ENCODE measurements at regions not wholly inside any gene's neighbourhood (a gene's known extent, or its start where the extent isn't known, plus 50 kb on each side); places are given as distances from the start of the nearest gene placed in this dataset.
"Not testable (repeated sequence)": the region's sequence is repeated elsewhere in the genome, so short reads cannot be mapped to it uniquely, and the experiment has no call there.

- no peaks in the 10 kb centered on the region for H3K36me3 ChIP-seq
- H3K27me3 ChIP-seq = no peaks in the 10 kb centered on the region
- no peaks in the 10 kb centered on the region for H3K9me3 ChIP-seq
- H3K4me3 ChIP-seq = no peak overlapping the region
- no peak overlapping the region for H3K27ac ChIP-seq
- 61 to 71% (median 69%) methylated on average over 2 of the region's 2 CpGs for WGBS, 3 donors
- intact Hi-C loops (cut with DNase I) = no loop called here
- no peak for TF ChIP-seq EP300 (IDR thresholded peaks at IDR 0.05)
- TF ChIP-seq CTCF (IDR thresholded peaks at IDR 0.05) = no peak
- TF ChIP-seq POLR2A (IDR thresholded peaks at IDR 0.05) = no peak
- no peaks in the 10 kb centered on the region for H3K4me1 ChIP-seq (ENCODE audit: insufficient read depth)
- DNase-seq = no peak
Measured at GRCh38 chr10:120205368-120206018, 251.5 kb upstream of the PLPP4 start.

GRCh38 chr10:120208488-120208887, 248.5 kb upstream of the PLPP4 start:
- H3K4me1 ChIP-seq (ENCODE audit: insufficient read depth) = no peaks in the 10 kb centered on the region
- WGBS, 3 donors = 71 to 73% (median 73%) methylated on average over 3 of the region's 3 CpGs
- H3K36me3 ChIP-seq = no peaks in the 10 kb centered on the region
- intact Hi-C loops (cut with DNase I) = no loop called here
- no peak for DNase-seq
- H3K4me3 ChIP-seq = no peak overlapping the region
- no peak overlapping the region for H3K27ac ChIP-seq
- no peaks in the 10 kb centered on the region for H3K27me3 ChIP-seq
- H3K9me3 ChIP-seq = no peaks in the 10 kb centered on the region
- no peak for TF ChIP-seq CTCF (IDR thresholded peaks at IDR 0.05)
- TF ChIP-seq POLR2A (IDR thresholded peaks at IDR 0.05) = no peak
- no peak for TF ChIP-seq EP300 (IDR thresholded peaks at IDR 0.05)

GRCh38 chr10:120209124-120209762, 247.8 kb upstream of the PLPP4 start:
- Histone ChIP-seq H3K27me3 (no peaks in the 10 kb centered on the region), H3K27ac (no peak overlapping the region), H3K36me3 (no peaks in the 10 kb centered on the region), H3K9me3 (no peaks in the 10 kb centered on the region), H3K4me3 (no peak overlapping the region), H3K4me1 (ENCODE audit: insufficient read depth) (no peaks in the 10 kb centered on the region)
- DNase-seq = no peak
- TF ChIP-seq EP300 (IDR thresholded peaks at IDR 0.05) (no peak), CTCF (IDR thresholded peaks at IDR 0.05) (no peak), POLR2A (IDR thresholded peaks at IDR 0.05) (no peak)
- intact Hi-C loops (cut with DNase I) = no loop called here
- 32 to 45% (median 37%) methylated on average over 7 of the region's 7 CpGs for WGBS, 3 donors

- H3K4me3 ChIP-seq = no peak overlapping the region
- H3K36me3 ChIP-seq = no peaks in the 10 kb centered on the region
- no peaks in the 10 kb centered on the region for H3K4me1 ChIP-seq (ENCODE audit: insufficient read depth)
- TF ChIP-seq POLR2A (IDR thresholded peaks at IDR 0.05) (no peak), EP300 (IDR thresholded peaks at IDR 0.05) (no peak), CTCF (IDR thresholded peaks at IDR 0.05) (no peak)
- H3K27me3 ChIP-seq = no peaks in the 10 kb centered on the region
- no peak for DNase-seq
- intact Hi-C loops (cut with DNase I) = no loop called here
- H3K9me3 ChIP-seq = no peaks in the 10 kb centered on the region
- H3K27ac ChIP-seq = no peak overlapping the region
- WGBS, 3 donors = 87 to 95% (median 87%) methylated on average over 2 of the region's 2 CpGs
Measured at GRCh38 chr10:120212275-120212674, 244.8 kb upstream of the PLPP4 start.

- H3K27me3 ChIP-seq; DNase-seq; H3K4me1 ChIP-seq (ENCODE audit: insufficient read depth); H3K27ac ChIP-seq; H3K9me3 ChIP-seq; H3K4me3 ChIP-seq; intact Hi-C loops (cut with DNase I); H3K36me3 ChIP-seq: not testable (repeated sequence)
- 53 to 65% (median 53%) methylated on average over 2 of the region's 2 CpGs for WGBS, 3 donors
Measured at GRCh38 chr10:120213283-120213682, 243.7 kb upstream of the PLPP4 start.
